GM18870 (cell line): ENCODE measurements at regions not wholly inside any gene's neighbourhood (a gene's known extent, or its start where the extent isn't known, plus 50 kb on each side); places are given as distances from the start of the nearest gene placed in this dataset.

Experiments used
- ATAC-seq: cut with Tn5 transposase; IDR thresholded peaks from one replicate; pipeline ENCODE4 v1.9.1; 2021; ENCODE audit warnings: moderate library complexity; ENCODE audit not compliant: unreplicated experiment

DNA sequence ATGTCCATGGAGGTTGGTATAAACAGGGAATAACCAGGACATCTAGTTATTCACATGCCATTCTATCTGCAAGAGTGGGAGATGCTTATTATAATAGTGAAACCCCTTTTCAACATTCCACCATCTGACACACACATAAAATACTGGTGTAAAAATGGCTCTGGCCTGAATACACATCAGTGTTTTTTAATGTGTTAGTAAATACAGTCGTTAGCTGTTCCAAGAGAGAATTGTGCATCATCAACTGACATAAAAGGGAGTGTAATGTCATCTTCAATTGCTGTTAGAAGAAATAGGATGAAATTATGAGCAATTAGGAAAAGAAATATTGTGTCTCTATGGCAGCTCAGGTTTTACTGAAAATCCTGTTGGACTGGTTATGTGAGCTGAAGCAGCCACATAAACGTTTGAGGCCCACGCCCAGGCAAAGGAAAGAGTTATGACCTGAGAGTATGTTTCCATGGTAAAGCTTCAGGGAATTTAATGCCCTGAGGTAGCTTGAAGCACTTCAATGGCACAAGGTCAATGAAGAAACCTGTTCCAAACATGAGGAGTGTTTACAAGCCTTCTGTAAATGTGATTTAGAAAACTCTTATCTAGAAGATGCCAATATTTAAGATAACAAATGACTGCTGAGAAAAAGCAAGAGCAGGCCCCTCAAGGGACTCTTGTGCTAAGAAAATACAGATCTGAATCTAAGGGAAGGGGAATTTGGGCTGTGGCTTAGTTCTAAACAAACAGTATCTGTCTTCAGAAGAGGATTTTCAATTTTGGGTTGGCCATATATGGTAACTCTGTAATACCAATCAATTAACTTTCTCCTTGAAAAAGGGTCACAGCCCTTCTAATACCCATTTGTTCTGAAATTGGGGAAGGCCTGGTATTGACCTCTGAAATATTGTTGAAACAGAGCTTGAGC is 384.3 kb downstream of the SEC16B start:
- no peak for ATAC-seq

DNA sequence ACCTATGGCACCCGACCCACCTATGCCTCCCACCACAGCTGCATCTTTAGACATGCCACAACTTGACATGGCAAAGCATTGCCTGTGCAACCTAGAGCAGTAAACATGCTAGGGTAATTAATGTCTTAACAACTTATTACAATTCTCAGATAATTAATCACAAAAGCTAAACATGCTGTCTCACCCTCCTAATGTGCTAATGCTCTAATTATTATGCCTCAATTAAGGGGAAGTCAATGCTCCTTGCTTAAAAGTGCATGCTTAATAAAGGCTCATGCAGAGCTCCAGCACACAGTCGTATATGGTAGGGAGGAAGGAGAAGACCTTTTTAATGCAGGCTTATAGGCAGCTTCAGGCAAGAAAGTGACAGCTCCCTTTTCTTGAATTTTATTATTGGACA is 396.0 kb downstream of the SEC16B start:
- ATAC-seq: no peak

DNA sequence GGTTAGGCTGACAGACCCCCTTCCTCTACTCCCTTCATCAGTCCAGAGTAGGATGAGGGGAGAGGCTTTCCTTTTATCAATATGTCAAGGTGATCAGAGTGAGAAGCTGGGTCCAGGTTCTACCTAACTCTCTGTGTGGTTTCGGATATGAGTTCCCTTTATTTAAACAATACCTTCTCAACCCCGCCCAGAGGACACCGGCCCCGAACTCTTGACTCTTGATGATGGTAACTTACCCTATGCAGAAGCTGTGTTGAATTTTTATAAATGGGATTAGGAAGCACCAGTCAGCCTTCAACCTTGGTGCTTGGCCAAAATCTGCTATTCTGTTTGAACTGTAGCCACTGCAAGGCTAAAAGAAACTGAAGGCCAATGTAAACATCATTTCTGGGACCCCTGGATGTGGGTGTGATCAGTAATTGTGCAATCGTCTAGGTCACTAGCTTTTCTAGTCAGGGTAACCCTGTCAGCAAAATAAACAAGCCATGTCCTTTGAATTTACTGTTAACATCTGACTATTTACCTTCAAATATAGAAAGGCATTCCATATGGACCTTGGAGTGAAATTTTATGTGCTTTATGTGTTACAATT is 398.3 kb downstream of the SEC16B start:
- ATAC-seq: no peak

DNA sequence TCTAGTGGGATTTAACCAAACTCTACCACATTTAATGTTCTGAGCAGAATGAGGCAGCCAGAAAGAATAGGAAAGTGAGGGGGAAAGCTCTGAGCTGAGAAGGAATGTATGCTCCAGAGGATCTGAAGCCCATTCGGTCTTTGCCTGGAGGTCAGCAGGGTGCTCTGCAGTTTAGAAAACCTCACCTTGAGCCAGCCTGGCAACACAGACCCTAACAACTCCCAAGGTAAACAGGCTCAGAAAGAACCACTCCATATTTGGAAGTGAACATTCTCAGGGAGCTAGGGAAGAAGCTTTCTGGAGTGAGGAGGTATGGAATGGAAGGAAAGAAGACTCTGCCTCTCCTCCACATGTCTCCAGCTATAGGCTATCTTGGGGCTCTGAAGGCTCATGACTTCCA is 398.8 kb downstream of the SEC16B start:
- ATAC-seq: no peak

DNA sequence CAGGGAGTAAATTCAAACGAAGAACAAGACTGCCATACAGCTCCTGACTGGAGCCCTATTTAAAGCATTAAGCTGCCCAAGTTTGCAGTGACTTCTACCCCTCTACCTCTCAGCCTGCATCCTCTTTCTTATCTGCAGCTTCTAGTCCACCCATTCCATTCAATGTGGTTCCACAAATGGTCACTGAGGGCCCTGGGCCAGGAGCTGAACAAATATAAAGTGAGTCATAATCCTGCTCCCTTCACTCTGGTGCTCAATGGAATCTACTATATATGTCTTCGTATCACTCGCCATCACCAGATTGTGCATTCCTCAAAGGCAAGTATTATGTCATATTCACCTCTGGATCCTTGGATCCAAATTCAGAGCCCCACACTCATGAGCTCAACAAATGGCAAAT is 398.7 kb downstream of the BRINP2 start:
- no peak for ATAC-seq

DNA sequence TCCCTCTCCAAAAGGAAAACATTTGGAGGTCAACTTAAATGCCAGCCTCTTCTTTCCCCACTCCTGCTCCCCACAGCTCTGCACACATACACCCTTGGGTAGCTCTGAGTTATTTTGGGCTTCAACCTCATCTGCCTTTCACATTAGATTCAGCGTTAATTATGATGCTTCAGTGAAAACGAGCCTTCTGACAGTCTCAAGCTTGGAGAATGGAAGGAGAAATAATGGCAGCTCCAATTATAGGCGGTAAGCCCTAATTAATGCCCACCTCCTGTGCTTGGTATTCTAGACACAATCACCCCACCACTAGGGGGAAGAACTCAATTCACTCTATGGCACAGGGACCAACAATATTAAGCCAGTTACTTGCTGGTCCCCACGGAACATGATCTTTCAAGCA is 397.9 kb downstream of the BRINP2 start:
- no peak for ATAC-seq

DNA sequence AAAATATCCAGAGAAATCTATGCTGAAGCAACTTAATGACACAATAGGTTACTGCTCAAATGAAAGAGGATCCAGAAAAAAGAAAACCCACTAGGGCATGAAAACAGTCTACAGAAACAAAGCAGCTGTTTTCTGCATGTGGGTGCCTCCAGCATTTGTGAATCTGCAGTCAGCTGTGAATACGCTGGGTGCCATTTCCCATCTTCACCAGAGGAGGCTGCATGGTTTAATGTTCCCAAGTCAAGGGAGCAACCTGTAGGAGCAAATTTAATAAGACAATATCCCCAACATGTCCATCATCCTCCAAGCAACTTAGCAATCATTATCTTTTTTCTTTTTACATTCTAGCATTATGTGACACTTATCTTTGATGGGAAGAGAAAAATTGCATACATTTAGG is 396.6 kb downstream of the BRINP2 start:
- no peak for ATAC-seq

DNA sequence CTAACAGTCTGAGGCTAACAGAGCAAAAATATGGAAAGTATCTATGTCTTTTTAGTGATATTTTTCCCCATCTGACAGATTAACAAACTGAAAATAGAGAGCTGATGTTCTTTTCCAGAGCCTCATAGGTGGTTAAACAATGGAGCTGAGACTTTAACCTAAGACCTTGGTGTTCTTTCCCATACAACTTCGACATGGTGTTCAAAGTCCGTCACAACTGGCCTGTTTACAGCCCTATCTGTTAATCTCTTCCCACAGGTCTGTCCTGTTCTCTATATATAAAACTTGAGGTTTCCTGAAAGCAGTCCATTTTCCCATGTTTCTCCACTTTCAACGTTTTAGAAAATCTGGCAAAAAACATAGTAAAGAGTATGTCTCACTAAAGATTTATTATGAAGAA is 395.7 kb downstream of the BRINP2 start:
- ATAC-seq: no peak

DNA sequence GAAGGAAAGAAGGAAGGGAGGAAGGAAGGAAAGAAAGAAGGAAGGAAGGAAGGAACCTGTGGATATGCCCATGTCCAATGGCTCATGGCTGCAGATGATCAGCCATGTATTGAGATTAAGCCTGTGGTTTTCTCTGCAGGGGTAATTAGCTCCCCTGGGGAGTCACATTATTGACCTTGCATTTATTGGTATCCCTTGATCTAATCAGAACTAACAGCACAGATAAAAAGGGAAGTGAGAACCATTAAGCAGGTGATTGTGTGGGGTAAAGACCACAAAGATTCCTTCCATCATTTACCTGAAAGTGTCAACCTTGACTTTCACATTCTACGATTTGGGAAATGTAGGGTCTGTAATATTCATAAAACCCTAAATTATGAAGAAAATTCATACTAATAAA is 390.7 kb downstream of the BRINP2 start:
- peak; percentile 55 for ATAC-seq

DNA sequence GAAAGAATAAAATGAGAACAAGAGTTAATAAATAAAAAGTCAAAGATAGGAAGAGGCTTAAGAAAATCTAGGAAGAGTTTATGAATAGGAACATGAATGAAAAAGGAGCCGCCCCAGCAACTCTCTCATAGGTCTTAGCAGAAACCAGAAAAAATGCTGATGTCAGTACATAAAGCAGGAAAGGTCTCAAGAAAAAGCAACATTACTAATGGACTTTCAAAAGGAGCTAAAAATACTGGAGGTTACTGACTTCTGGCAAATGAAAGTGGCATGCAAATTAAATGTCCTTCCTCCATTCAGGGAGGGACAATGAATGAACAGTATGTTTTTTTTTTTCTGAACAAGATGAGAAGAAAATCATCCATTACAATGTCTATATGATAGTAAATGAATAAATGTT is 387.6 kb downstream of the BRINP2 start:
- no peak for ATAC-seq

DNA sequence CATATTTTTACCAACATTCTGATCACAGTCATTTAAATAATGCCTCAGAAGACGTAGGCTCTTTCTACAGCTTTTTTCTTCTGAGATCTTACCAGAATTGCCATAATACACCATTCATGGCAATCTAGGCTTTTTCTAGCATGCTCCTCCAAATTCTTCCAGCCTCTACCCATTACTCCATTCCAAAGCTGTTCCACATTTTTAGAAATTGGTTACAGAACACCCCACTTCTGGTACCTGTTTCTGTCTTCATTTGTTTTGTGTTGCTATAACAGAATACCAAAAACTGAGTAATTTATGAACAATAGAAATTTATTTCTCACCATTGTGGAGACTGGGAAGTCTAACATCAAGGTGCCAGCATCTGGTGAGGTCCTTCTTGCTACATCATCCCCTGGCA is 385.4 kb downstream of the BRINP2 start:
- ATAC-seq: no peak

DNA sequence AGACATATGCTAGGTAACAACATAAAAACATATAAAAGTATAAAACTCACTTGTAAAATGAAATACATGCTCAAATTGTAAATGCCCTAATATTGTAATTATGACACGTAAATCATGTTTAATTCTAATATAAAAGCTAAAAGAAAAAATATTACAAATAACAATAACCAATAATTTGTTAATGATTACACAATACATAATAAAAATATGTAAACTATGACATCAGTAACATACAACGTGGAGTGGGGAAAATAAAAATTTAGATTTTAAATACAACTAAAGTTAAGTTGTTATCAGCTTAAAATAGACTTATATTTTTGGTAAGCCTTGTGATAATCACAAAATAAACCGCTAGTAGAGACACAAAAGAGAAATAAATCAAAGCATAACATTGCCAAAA is 376.4 kb downstream of the BRINP2 start:
- no peak for ATAC-seq

DNA sequence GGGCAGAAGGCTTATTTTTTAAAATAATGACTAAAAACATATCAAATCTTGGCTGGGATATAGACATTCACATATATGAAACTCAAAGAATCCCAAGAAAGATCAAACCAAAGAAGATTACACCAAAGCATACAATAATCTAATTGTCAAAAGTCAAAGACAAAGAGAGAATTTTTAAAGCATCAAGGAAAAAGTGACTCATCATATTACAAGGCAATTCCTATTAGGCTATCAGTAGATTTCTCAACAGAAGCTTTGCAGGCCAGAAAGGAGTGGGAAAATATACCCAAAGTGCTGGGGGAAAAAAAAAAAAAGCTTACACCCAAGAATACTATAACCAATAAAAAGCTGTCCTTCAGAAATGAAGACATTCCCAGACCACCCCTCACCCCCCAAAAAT is 375.6 kb downstream of the BRINP2 start:
- ATAC-seq: no peak

DNA sequence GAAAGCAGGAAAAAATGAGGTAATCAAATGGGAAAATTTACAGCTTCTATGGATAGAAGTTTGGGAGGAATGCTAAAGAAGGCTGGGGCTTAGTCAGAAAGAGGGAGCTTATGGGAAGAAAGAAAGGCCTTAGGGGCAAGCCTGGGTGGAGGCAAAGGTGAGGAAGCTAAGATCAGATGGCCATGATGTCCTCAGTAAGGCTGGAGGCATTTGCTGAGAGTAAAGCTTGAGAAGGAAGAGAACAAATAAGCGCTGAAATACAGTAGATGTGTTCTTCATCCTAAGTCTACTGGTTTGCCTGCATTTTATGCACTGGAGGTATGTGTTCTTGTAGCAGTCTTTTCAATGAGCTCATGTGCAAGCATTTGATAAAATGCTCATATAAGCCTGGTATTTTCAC is 355.4 kb downstream of the BRINP2 start:
- no peak for ATAC-seq

DNA sequence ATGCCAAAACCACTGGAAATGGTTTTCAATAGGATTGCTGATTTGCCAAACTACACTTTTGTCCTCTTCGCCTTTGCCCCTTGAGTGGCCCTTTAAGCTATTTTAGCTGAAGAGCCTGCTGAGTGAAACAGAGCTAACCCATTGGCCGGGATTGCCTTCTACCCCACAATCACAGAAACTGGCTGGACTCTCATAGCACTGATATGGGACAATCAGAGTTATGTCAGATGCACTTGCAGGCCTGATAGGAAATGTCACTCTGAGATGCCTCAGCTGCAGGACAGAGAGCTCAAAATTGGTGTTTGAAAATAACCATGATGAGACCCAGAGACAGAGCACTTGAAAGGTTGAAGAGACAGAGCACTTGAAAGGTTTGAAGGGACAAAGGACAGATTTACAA is 354.4 kb downstream of the BRINP2 start:
- no peak for ATAC-seq

DNA sequence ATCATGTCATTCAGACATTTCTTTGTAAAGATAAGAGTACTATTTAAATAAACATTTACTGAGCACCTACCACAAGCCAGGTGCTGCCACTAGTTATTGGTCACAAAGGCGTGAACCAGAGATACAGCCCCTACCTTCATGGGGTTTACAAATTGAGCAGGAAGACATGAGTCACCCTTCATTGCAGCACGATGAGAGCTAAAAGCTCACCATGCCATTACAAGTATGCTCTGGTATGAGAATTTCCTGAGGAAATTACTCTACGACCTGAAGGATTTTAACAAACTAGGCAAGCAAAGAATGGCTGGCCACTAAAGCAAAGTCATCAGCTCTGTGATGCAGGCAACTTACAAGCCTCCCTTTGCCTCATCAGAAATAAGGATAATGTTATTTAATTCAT is 346.8 kb downstream of the BRINP2 start:
- no peak for ATAC-seq

DNA sequence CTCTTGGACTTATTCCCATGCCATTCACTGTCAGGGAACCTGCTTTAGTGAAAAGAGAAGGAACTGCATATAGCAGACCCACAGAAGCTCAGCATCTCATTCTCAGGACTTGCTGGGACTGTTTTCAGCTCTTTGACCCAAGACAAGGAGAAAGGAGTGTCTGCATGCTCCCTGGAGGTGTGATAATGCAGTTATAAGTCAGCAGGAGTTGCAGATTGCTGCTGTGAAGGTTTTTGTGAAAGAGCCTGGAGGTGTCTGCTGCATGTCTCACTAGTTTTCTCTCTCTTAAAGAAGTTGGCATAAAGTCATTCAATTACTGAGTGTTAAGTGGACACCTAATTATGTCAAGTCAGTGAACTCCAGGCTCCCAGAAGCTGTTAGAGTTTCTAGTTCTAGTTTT is 343.4 kb downstream of the BRINP2 start:
- no peak for ATAC-seq

DNA sequence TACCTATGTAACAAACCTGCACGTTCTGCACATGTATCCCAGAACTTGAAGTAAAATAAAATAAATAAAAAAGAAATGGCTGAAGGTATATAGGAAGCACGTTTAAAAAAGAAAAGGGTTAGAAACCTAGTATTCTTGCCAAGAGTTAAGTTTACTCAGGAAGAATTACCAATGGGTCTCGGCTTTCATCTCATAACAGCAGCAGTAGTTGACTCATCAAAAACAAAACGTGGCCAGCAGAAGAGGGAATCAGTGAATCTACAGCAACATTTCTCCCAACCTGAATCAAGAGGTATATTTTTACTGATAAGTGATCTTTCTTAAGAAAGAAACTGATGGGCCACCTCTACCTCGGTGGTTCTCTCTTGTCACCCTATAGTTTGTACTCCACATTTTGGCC is 340.3 kb downstream of the BRINP2 start:
- no peak for ATAC-seq

DNA sequence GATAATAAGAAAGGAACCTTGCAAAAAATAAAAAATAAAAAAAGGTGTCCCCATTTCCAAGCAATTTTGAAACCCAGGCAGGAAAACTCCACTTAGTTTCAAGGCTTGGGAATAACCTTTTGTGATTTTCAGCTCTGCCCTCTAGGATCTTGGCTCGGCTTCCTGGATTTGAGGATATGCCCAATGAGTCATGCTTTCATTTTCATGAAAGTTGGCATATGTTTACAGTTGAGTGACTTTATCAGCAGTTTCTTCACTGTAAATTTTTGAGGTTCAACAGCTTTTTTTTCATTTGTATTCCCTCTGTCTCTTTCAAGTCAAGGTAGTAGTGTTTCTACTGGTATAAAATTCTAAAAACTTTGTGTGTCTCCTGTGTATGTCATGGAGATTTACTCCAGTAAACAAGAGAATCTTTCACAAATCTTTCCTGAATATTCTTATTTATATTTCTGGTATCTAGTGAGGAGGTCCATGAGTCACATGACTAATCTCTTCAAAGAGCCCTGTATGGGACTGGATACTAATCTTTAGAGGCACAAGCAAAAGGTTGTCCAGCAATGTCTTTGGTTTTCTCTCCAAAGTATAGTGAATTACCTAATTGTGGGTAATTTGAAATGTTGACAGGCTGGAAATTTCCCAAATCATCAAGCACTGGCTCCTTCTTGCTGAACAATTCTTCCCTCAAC is 335.3 kb downstream of the BRINP2 start:
- ATAC-seq: no peak

DNA sequence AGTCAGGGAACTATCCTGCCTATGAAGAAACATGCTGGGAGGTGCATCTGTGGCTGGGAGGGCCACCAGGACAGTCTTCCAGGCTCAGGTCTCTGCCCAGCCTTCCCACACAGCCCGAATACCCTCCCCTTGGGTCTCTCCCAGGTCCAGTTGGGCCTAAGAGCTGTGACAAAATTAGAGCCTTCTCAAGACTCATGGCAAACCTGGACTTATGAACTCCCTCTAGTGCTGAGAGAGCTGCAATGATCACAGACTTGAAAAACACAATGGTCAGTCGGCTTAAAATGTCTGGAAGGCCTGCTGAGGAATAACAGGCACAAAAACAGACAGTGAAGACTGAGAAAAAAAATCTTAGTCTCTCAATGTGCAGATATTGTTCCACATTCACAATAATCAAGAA is 325.1 kb downstream of the BRINP2 start:
- no peak for ATAC-seq

DNA sequence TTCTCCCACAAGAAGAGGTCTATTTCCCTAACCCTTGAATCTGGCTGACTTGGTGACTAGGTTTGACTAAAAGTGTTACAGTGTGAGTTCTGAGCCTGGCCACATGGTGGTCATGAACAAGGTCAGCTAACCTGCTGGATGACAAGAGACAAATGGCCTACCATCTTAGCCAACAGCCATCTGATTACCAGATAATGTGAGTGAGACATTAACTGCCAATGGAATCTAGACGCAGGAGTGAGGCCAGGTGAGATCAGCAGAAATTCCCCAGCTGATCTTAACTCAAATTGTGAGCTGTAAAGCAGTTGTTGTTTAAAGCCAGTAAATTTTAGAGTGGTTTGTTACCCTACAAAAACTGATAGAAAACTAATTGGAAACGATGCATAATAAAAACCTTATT is 320.0 kb downstream of the BRINP2 start:
- ATAC-seq: no peak

DNA sequence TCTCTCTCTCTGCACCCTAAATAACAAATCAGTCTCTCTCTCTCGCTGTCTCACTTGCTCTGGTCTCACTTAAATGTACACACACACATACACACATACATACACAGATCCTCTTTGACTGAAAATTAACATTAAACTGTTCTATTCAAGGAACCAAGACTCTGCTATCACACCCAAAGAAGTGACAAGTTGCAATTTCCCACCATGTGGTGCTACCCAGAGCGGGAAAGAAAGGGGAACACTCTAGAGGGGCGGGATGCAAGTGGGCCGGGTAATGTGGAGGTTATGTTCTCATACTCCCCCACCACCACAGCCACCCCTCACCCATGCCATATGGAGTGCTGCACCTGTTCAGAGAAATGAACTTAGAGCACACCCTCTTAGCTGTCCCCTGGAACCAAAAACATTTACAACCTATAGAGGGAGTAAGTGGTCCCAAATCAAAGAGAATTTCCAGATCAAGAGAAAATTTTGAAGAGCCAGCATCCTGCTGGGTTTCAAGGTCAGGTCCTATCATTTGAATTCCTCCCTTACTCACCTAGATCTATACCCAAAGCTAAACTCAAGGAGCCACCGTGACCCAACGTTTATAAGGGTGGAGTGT is 319.4 kb downstream of the BRINP2 start:
- ATAC-seq: no peak
